AG10803 (cell line): ENCODE measurements at regions not wholly inside any gene's neighbourhood (a gene's known extent, or its start where the extent isn't known, plus 50 kb on each side); places are given as distances from the start of the nearest gene placed in this dataset.

Experiments used
- DNase-seq: peaks from one replicate; pipeline ENCODE4 v3.0.0; 2010; ENCODE audit warnings: low read depth
- H3K4me3 ChIP-seq: 2 replicates; pipeline ENCODE4 v1.5.1; 2011; ENCODE audit warnings: mild to moderate bottlenecking, low read length, control low read depth
- TF ChIP-seq, protein P1 (sequence below): conservative IDR thresholded peaks from 2 replicates; pipeline ENCODE4 v1.5.1; 2011; ENCODE audit warnings: mild to moderate bottlenecking, low read length, control low read depth, inconsistent platforms

DNA sequence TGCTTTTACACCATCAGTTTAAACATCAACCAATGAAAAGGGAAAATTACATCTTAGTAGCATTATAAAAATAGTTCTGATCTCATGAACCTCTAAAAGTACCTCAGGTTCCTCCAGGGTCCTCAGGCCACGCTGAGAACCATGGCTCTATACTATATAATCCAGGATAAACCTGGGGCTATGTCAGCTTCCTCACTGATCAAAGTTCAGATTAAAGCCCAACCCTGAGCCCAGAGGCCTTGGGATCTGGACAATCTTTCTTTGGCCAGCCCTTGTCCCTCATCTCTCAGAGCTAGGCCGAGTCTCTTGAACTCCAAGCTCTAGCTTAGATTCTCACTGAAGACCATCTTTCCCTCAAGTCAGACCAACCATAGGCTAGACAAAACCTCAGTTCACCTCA is 168.3 kb downstream of the PLPP3 start:
- DNase-seq, result no peak
- TF ChIP-seq, protein P1, sequence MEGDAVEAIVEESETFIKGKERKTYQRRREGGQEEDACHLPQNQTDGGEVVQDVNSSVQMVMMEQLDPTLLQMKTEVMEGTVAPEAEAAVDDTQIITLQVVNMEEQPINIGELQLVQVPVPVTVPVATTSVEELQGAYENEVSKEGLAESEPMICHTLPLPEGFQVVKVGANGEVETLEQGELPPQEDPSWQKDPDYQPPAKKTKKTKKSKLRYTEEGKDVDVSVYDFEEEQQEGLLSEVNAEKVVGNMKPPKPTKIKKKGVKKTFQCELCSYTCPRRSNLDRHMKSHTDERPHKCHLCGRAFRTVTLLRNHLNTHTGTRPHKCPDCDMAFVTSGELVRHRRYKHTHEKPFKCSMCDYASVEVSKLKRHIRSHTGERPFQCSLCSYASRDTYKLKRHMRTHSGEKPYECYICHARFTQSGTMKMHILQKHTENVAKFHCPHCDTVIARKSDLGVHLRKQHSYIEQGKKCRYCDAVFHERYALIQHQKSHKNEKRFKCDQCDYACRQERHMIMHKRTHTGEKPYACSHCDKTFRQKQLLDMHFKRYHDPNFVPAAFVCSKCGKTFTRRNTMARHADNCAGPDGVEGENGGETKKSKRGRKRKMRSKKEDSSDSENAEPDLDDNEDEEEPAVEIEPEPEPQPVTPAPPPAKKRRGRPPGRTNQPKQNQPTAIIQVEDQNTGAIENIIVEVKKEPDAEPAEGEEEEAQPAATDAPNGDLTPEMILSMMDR, result no peak
- no peak overlapping the region for H3K4me3 ChIP-seq

- TF ChIP-seq, protein P1, result no peak
- DNase-seq, result no peak
- H3K4me3 ChIP-seq, result no peak overlapping the region
Observed at GRCh38 chr1:56410405-56410804, 169.0 kb downstream of the PLPP3 start.

DNA sequence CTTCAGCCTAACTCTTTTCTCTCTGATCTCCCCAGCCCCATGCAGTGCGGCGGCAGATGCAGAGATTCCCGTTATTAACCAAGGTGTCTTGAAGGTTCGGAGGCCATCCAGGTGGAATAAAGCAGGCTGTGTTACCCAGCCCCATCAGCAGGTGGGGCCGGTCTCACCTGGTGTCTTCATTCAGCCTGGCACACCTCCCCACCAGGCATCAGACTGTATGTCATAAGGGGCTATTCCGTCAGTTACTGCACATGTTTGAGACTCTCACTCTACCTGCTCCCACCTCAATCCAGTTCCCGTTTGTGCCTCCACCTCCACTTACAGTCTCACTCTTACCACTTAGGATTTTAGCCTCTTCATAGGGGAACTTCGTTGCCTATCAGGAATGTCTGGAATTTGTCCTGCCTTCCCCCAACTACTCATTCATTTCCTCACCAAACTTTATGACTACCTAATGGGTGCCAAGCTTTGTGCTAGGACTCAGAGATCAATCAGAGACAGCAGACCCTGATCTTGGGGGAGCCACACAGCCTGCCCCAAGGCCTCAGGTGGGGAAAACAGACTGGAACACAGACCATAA is 170.2 kb downstream of the PLPP3 start:
- no peak overlapping the region for H3K4me3 ChIP-seq
- TF ChIP-seq, protein P1, result no peak
- peak; percentile 33 for DNase-seq

DNA sequence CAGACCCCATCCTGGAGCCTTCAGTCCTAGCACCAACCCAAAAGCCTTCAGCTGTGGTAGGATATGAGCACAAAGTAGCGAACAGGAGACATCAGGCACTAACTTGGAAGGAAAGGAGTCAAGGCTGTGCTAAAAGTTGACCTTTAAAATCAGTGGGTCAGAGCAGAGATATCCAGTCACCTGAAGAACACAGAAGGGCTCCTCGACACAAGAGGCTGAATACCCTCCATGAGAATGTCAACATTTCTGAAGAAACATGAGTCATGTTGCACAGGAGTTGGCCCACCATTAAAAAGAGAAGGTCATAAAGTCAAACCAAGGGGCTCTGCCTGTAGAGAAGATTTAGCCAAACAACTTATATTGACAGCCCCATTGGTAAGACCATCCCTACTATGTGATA is 172.5 kb downstream of the PLPP3 start:
- H3K4me3 ChIP-seq, result no peak overlapping the region
- TF ChIP-seq, protein P1, result no peak
- no peak for DNase-seq

DNA sequence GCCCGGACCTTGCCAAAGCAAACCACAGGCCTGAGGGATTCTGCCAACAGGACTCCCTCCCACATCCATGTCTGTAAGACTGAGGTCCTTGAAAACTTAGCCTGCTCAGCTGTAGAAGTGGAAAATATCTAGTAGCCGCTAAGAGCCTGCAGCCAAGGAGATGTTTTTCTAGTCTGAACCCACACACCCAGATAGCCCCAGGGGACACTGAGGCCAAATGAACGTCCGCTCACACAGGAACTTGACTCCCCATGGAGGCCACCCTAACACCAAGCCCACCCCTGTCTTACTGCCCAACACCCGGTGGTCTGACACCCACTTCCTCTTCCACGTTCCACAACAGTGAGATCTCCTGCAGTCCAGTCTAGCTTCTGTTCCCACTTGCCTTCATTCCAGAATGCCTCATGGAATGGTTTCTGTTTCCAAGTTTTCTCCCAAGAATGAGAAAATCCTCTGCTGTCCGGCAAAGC is 174.8 kb downstream of the PLPP3 start:
- no peak overlapping the region for H3K4me3 ChIP-seq
- TF ChIP-seq, protein P1, result no peak
- peak; percentile 74 for DNase-seq

DNA sequence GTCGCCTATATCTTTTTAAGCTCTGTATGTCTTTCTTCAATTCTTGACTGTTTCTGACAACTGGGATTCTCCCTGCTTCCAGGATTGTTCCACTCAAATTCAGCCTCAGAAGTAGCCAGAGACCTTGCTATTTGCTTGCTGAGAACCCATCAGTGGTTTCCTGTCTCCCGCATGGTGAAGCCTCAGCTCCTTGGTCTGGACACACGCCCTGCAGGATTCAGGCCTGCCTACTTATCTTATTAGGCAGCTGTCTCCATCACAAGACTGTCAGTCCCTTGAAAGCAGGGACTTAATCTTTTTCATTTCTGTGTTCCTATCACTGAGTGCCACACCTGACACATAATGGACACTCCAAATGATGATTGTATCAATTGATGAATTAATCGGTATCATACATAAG is 175.3 kb downstream of the PLPP3 start:
- TF ChIP-seq, protein P1, result no peak
- no peak overlapping the region for H3K4me3 ChIP-seq
- DNase-seq, result peak; percentile 27

- H3K4me3 ChIP-seq, result no peak overlapping the region
- DNase-seq, result no peak
- TF ChIP-seq, protein P1, result no peak
Observed at GRCh38 chr1:56403321-56403720, 176.0 kb downstream of the PLPP3 start.
